H1 (cell line): ENCODE measurements at regions not wholly inside any gene's neighbourhood (a gene's known extent, or its start where the extent isn't known, plus 50 kb on each side); places are given as distances from the start of the nearest gene placed in this dataset.

Source experiments
- CTCF ChIA-PET: fragments of 300-600 bp; sonication (Branson Sonifier 250); formaldehyde crosslinking; loops from one replicate; lab custom pipeline; 2021; ENCODE audit not compliant: partially characterized antibody; lab: Charles Lee
- POLR2A ChIA-PET: fragments of 300-600 bp; sonication (Branson Sonifier 250); formaldehyde crosslinking; loops from one replicate; lab custom pipeline; 2021; ENCODE audit warnings: inconsistent platforms; ENCODE audit not compliant: partially characterized antibody; lab: Charles Lee
- DNase-seq, 2 experiments: peaks; one replicate each; pipeline versions ENCODE4 v3.0.0 to v3.0.0-alpha.2; 2010 to 2022; ENCODE audit warnings: low spot score in 2 of 2, low read depth in 1 of 2, mixed read lengths in 1 of 2
- FAIRE-seq: peaks from 2 replicates; lab custom pipeline; 2011; peaks lifted over from hg19 to GRCh38; lab: Jason Lieb, UNC
- H2AFZ ChIP-seq: 2 replicates; pipeline ENCODE4 v1.8.1; 2012; ENCODE audit warnings: low read length, inconsistent platforms
- H2AK5ac ChIP-seq: 2 replicates; pipeline ENCODE4 v1.6.1; 2013; ENCODE audit warnings: low read depth, low read length
- H2BK120ac ChIP-seq: replicated peaks from 2 replicates; pipeline ENCODE3; 2013; ENCODE audit warnings: low read depth, low read length, inconsistent platforms
- H2BK12ac ChIP-seq: 2 replicates; pipeline ENCODE4 v1.6.1; 2013; ENCODE audit warnings: low read depth, low read length
- H2BK15ac ChIP-seq: 2 replicates; pipeline ENCODE4 v1.6.1; 2013; ENCODE audit warnings: low read length
- H2BK20ac ChIP-seq: 2 replicates; pipeline ENCODE4 v1.6.1; 2013; ENCODE audit warnings: low read length
- H2BK5ac ChIP-seq: 2 replicates; pipeline ENCODE4 v1.6.1; 2013; ENCODE audit warnings: low read depth, low read length
- H3K14ac ChIP-seq: 2 replicates; pipeline ENCODE4 v1.6.1; 2013; ENCODE audit warnings: inconsistent platforms; ENCODE audit not compliant: insufficient read length
- H3K18ac ChIP-seq: 2 replicates; pipeline ENCODE4 v1.6.1; 2013; ENCODE audit warnings: low read length; ENCODE audit errors: extremely low read depth
- H3K23ac ChIP-seq: 2 replicates; pipeline ENCODE4 v1.6.1; 2013; ENCODE audit warnings: inconsistent platforms; ENCODE audit not compliant: insufficient read length
- H3K23me2 ChIP-seq: 2 replicates; pipeline ENCODE4 v1.6.1; 2013; ENCODE audit warnings: low read depth, low read length
- H3K27ac ChIP-seq: 2 replicates; pipeline ENCODE4 v1.6.1; 2011; ENCODE audit warnings: low read depth, low read length, inconsistent platforms
- H3K27me3 ChIP-seq, 4 experiments: replicated peaks in 1 of 4; 1 replicate in 1 of 4; 2 replicates in 3 of 4; pipeline versions ENCODE4 v1.6.1 to v1.8.1; 2011 to 2013; ENCODE audit warnings: low read length in 3 of 4, mild to moderate bottlenecking in 3 of 4, inconsistent platforms in 2 of 4, mixed read lengths in 2 of 4, moderate library complexity in 1 of 4; ENCODE audit not compliant: control insufficient read depth in 3 of 4, insufficient read depth in 3 of 4; ENCODE audit errors: extremely low read depth in 1 of 4
- H3K36me3 ChIP-seq, 4 experiments: 2 replicates each; pipeline versions ENCODE4 v1.6.1 to v1.8.1; 2011 to 2013; ENCODE audit warnings: mild to moderate bottlenecking in 4 of 4, low read length in 3 of 4, moderate library complexity in 2 of 4, control low read depth in 1 of 4, inconsistent platforms in 1 of 4; ENCODE audit not compliant: insufficient read depth in 4 of 4, control insufficient read depth in 2 of 4
- H3K4ac ChIP-seq: replicated peaks from 2 replicates; pipeline ENCODE3; 2013; ENCODE audit warnings: low read length, low read depth, mixed read lengths, inconsistent platforms; ENCODE audit not compliant: insufficient read length
- H3K4me1 ChIP-seq, 4 experiments: replicated peaks in 1 of 4; 1 replicate in 1 of 4; 2 replicates in 3 of 4; pipeline versions ENCODE4 v1.6.1 to v1.8.1; 2011 to 2013; ENCODE audit warnings: low read length in 3 of 4, inconsistent platforms in 2 of 4, mixed read lengths in 1 of 4; ENCODE audit not compliant: insufficient read depth in 4 of 4, control insufficient read depth in 3 of 4
- H3K4me2 ChIP-seq, 2 experiments: 2 replicates each; pipeline versions ENCODE4 v1.6.1 to v1.8.1; 2011 to 2013; ENCODE audit warnings: low read depth in 2 of 2, low read length in 2 of 2, control low read depth in 1 of 2, inconsistent platforms in 1 of 2, mild to moderate bottlenecking in 1 of 2; ENCODE audit not compliant: insufficient read depth in 1 of 2
- H3K4me3 ChIP-seq, 4 experiments: fragments of 200-600, 300-600 bp in 1 of 4; sonication (generic), shearing (Covaris generic), sonication (Bioruptor Twin) in 1 of 4; 2 replicates each; pipeline versions ENCODE4 v1.5.1 to v1.8.1; 2011 to 2016; ENCODE audit warnings: low read length in 4 of 4, low read depth in 3 of 4, control low read depth in 2 of 4, inconsistent platforms in 2 of 4, mild to moderate bottlenecking in 2 of 4, mixed read lengths in 1 of 4, moderate library complexity in 1 of 4; ENCODE audit not compliant: insufficient read depth in 2 of 4; ENCODE audit errors: extremely low read depth in 1 of 4
- H3K56ac ChIP-seq: replicated peaks from 2 replicates; pipeline ENCODE3; 2013; ENCODE audit warnings: low read depth, mild to moderate bottlenecking, mixed read lengths, low read length, inconsistent platforms; ENCODE audit not compliant: insufficient read length
- H3K79me1 ChIP-seq: 2 replicates; pipeline ENCODE4 v1.6.1; 2013; ENCODE audit warnings: low read depth, low read length, control low read depth
- H3K79me2 ChIP-seq, 2 experiments: 2 replicates each; pipeline versions ENCODE4 v1.6.1 to v1.8.1; 2012 to 2013; ENCODE audit warnings: low read length in 2 of 2, mild to moderate bottlenecking in 2 of 2, inconsistent platforms in 1 of 2; ENCODE audit not compliant: insufficient read depth in 2 of 2, control insufficient read depth in 1 of 2
- H3K9ac ChIP-seq, 4 experiments: replicated peaks in 1 of 4; 1 replicate in 1 of 4; 2 replicates in 3 of 4; pipeline versions ENCODE4 v1.6.1 to v1.8.1; 2011 to 2013; ENCODE audit warnings: low read depth in 3 of 4, low read length in 3 of 4, control low read depth in 2 of 4, mild to moderate bottlenecking in 2 of 4, moderate library complexity in 2 of 4, inconsistent platforms in 1 of 4; ENCODE audit errors: extremely low read depth in 1 of 4
- H3K9me3 ChIP-seq, 2 experiments: 2 replicates each; pipeline versions ENCODE4 v1.6.1 to v1.8.1; 2012 to 2013; ENCODE audit warnings: mild to moderate bottlenecking in 2 of 2, moderate library complexity in 2 of 2, control low read depth in 1 of 2, inconsistent platforms in 1 of 2, low read depth in 1 of 2, low read length in 1 of 2, mixed read lengths in 1 of 2; ENCODE audit not compliant: insufficient read depth in 2 of 2
- H4K20me1 ChIP-seq, 2 experiments: replicated peaks in 1 of 2; 2 replicates each; pipeline versions ENCODE3 to v1.8.1; 2011 to 2013; ENCODE audit warnings: inconsistent platforms in 2 of 2, low read length in 2 of 2, mild to moderate bottlenecking in 1 of 2; ENCODE audit not compliant: insufficient read depth in 2 of 2, control insufficient read depth in 1 of 2
- H4K5ac ChIP-seq: 2 replicates; pipeline ENCODE4 v1.6.1; 2013; ENCODE audit warnings: low read length, low read depth, mixed read lengths, inconsistent platforms; ENCODE audit not compliant: insufficient read length
- H4K8ac ChIP-seq: 2 replicates; pipeline ENCODE4 v1.8.0; 2013; ENCODE audit warnings: mild to moderate bottlenecking, moderate library complexity, low read length, inconsistent platforms; ENCODE audit not compliant: insufficient read depth; ENCODE audit errors: extremely low read depth
- H4K91ac ChIP-seq: replicated peaks from 2 replicates; pipeline ENCODE3; 2013; ENCODE audit warnings: low read length, mixed read lengths, inconsistent platforms; ENCODE audit not compliant: insufficient read length
- ATF3 ChIP-seq: IDR thresholded peaks from 2 replicates; pipeline ENCODE4 v1.6.1; 2011; ENCODE audit warnings: low read depth, mild to moderate bottlenecking, low read length; ENCODE audit not compliant: insufficient read depth
- BACH1 ChIP-seq: IDR thresholded peaks from 2 replicates; pipeline ENCODE4 v1.6.1; 2012; ENCODE audit warnings: low read length, improper control_type of control experiment
- CBX5 ChIP-seq: fragments of 300-800, 300-1000 bp; sonication (generic); IDR thresholded peaks from 2 replicates; pipeline ENCODE4 v1.7.1; 2016; ENCODE audit warnings: antibody characterized with exemption, low read length, low read depth
- CBX8 ChIP-seq: fragments of 300-800, 300-1000 bp; sonication (generic); IDR thresholded peaks from 2 replicates; pipeline ENCODE4 v1.7.1; 2016; ENCODE audit warnings: low read depth, low read length, borderline replicate concordance
- CTBP2 ChIP-seq: IDR thresholded peaks from 2 replicates; pipeline ENCODE4 v1.7.0; 2011; ENCODE audit warnings: borderline replicate concordance, mild to moderate bottlenecking, moderate library complexity, mixed read lengths, low read length; ENCODE audit not compliant: insufficient read depth, insufficient read length
- EGR1 ChIP-seq: IDR thresholded peaks from 2 replicates; pipeline ENCODE4 v1.6.1; 2011; ENCODE audit warnings: low read depth, low read length, borderline replicate concordance
- JUND ChIP-seq: IDR thresholded peaks from 2 replicates; pipeline ENCODE4 v1.6.1; 2011; ENCODE audit warnings: mild to moderate bottlenecking, improper control_type of control experiment, low read length
- MAFK ChIP-seq: IDR thresholded peaks from 2 replicates; pipeline ENCODE4 v1.6.1; 2012; ENCODE audit warnings: low read depth, mild to moderate bottlenecking, improper control_type of control experiment, low read length
- NANOG ChIP-seq: IDR thresholded peaks from 2 replicates; pipeline ENCODE4 v1.6.1; 2011; ENCODE audit warnings: low read length, low read depth, mild to moderate bottlenecking, inconsistent platforms; ENCODE audit not compliant: insufficient read depth, poor library complexity, severe bottlenecking
- PHF8 ChIP-seq: fragments of 200-600 bp; sonication (generic); conservative IDR thresholded peaks from 2 replicates; pipeline ENCODE4 v1.7.1; 2012; ENCODE audit warnings: low read depth, mild to moderate bottlenecking, inconsistent platforms, low read length, moderate library complexity
- POLR2AphosphoS5 ChIP-seq: IDR thresholded peaks from 2 replicates; pipeline ENCODE4 v1.6.1; 2011; ENCODE audit warnings: low read depth, low read length
- POU5F1 ChIP-seq: IDR thresholded peaks from 2 replicates; pipeline ENCODE4 v1.6.1; 2011; ENCODE audit warnings: low read depth, mild to moderate bottlenecking, low read length, moderate library complexity
- RBBP5 ChIP-seq: IDR thresholded peaks from 2 replicates; pipeline ENCODE4 v1.7.1; 2012; ENCODE audit warnings: low read depth, mild to moderate bottlenecking, inconsistent platforms, low read length, moderate library complexity, borderline replicate concordance
- SIRT6 ChIP-seq: IDR thresholded peaks from one replicate; pipeline ENCODE4 v1.7.1; 2012; ENCODE audit warnings: low read length, inconsistent platforms
- TBP ChIP-seq: IDR thresholded peaks from 2 replicates; pipeline ENCODE4 v1.6.1; 2011; ENCODE audit warnings: low read depth, low read length, improper control_type of control experiment
- WGBS, 2 experiments: shearing (Covaris generic) in 1 of 2; methylation state at CpG; one replicate each; pipeline versions ENCODE4 v1.1.6 to v1.1.7; 2013 to 2015; ENCODE audit warnings: low lambda C conversion rate in 2 of 2, mixed read lengths in 2 of 2, inconsistent platforms in 1 of 2, low coverage in 1 of 2, missing lambda C conversion rate in 1 of 2; ENCODE audit not compliant: insufficient replicate concordance in 2 of 2, insufficient coverage in 1 of 2, insufficient read length in 1 of 2; ENCODE audit errors: extremely low coverage in 1 of 2, missing lambda C conversion rate in 1 of 2; 5-methylcytosine and 5-hydroxymethylcytosine counted together

GRCh38 chr12:116403546-116403945, 126.1 kb upstream of the MED13L start:
- no peak overlapping the region for H2BK5ac ChIP-seq
- H2AK5ac ChIP-seq, result no peak overlapping the region
- no peak overlapping the region for H3K4ac ChIP-seq
- POLR2A ChIA-PET, result no interaction called here
- H3K9me3 ChIP-seq, result no peaks in the 10 kb centered on the region
- CTCF ChIA-PET, result interaction anchor here (0.5 to 1.2 kb wide), 3 partner anchors 20 to 232 kb away, joined by 3 read pairs; no protein-coding TSS in a partner anchor
- no peak overlapping the region for H4K8ac ChIP-seq
- no peak for TF ChIP-seq TBP
- no peak for TF ChIP-seq SIRT6
- no peak for TF ChIP-seq POLR2AphosphoS5
- TF ChIP-seq JUND, result no peak
- TF ChIP-seq BACH1, result no peak
- no peak for TF ChIP-seq CTBP2
- no peak for TF ChIP-seq CBX5
- TF ChIP-seq MAFK, result no peak
- TF ChIP-seq PHF8, result no peak
- no peak for TF ChIP-seq ATF3
- no peak for TF ChIP-seq POU5F1
- no peak for TF ChIP-seq EGR1
- TF ChIP-seq NANOG, result no peak
- TF ChIP-seq CBX8, result no peak
- no peak for TF ChIP-seq RBBP5
- H3K4me3 ChIP-seq, result no peak overlapping the region
- H2BK120ac ChIP-seq, result no peak overlapping the region
- H2BK12ac ChIP-seq, result no peak overlapping the region
- no peak overlapping the region for H2BK20ac ChIP-seq
- H3K27me3 ChIP-seq, result no peaks in the 10 kb centered on the region
- WGBS, 2 experiments, result 92% methylated on average over 3 of the region's 3 CpGs; no CpG with 5 or more reads in 1 of the 2 experiments
- no peak overlapping the region for H4K5ac ChIP-seq
- no peak for DNase-seq
- H2BK15ac ChIP-seq, result no peak overlapping the region
- H3K23ac ChIP-seq, result no peak overlapping the region
- H3K56ac ChIP-seq, result no peak overlapping the region
- H3K23me2 ChIP-seq, result no peaks in the 10 kb centered on the region
- no peak overlapping the region for H3K18ac ChIP-seq
- no peak overlapping the region for H3K4me2 ChIP-seq
- no peaks in the 10 kb centered on the region for H4K20me1 ChIP-seq
- no peaks in the 10 kb centered on the region; a peak in 1 of 8 replicates for H3K36me3 ChIP-seq
- peaks cover 0 to under 1% (median 0%) of the 10 kb centered on the region in 4 experiments; a peak in 2 of 7 replicates for H3K4me1 ChIP-seq
- no peaks in the 10 kb centered on the region for H3K79me1 ChIP-seq
- no peak overlapping the region for H4K91ac ChIP-seq
- FAIRE-seq, result no peak
- H3K27ac ChIP-seq, result no peak overlapping the region
- no peak overlapping the region for H3K14ac ChIP-seq
- no peaks in the 10 kb centered on the region for H3K79me2 ChIP-seq
- H2AFZ ChIP-seq, result no peak overlapping the region
- H3K9ac ChIP-seq, result no peak overlapping the region
